HCT116 (cell line): ENCODE measurements at regions not wholly inside any gene's neighbourhood (a gene's known extent, or its start where the extent isn't known, plus 50 kb on each side); places are given as distances from the start of the nearest gene placed in this dataset.
"Not testable (repeated sequence)": the region's sequence is repeated elsewhere in the genome, so short reads cannot be mapped to it uniquely, and the experiment has no call there.

Source experiments
- ATAC-seq: fragments of 200-7000 bp; cut with Tn5 transposase; 2 replicates; pipeline ENCODE4 v1.9.1; 2020; ENCODE audit warnings: mild to moderate bottlenecking, moderate library complexity
- BruUV-seq: library from RNA; stranded (reverse); fragments of 400-500 nt; replicated peaks from 2 replicates; lab custom pipeline; 2021; lab: Mats Ljungman, UMichigan
- CTCF ChIA-PET: fragments of 300-600 bp; sonication (Branson Sonifier 250); formaldehyde crosslinking; loops from one replicate; lab custom pipeline; 2021; ENCODE audit warnings: antibody characterized with exemption; lab: Charles Lee
- POLR2A ChIA-PET: fragments of 300-600, 350-600 bp; sonication (Branson Sonifier 250); formaldehyde crosslinking; loops from one replicate; lab custom pipeline; 2021; ENCODE audit warnings: antibody characterized with exemption; lab: Charles Lee
- RAD21 ChIA-PET, 2 experiments: fragments of 300-600 bp; sonication (Branson Sonifier 250); formaldehyde crosslinking; loops; one replicate each; lab custom pipeline; 2023; ENCODE audit warnings: low total read pairs in 2 of 2; ENCODE audit not compliant: uncharacterized antibody in 2 of 2, unreplicated experiment in 2 of 2, low non-redundant PET in 1 of 2; lab: Charles Lee
- DNase-seq: peaks from one replicate; pipeline ENCODE4 v3.0.0-alpha.2; 2010; ENCODE audit warnings: low read depth, low spot score
- H2AFZ ChIP-seq: fragments of 200-600 bp; shearing (Covaris generic), sonication (generic); 2 replicates; pipeline ENCODE4 v1.6.1; 2017; ENCODE audit warnings: low read depth, mixed run types, mixed read lengths, antibody characterized with exemption, low read length; ENCODE audit not compliant: poor library complexity, severe bottlenecking
- H3K27ac ChIP-seq: 2 replicates; pipeline ENCODE4 v1.5.1; 2012; ENCODE audit warnings: low read depth, low read length
- H3K27me3 ChIP-seq: fragments of 200-600 bp; sonication (generic); 2 replicates; pipeline ENCODE4 v1.6.1; 2016; ENCODE audit warnings: mixed run types, low read length, mixed read lengths; ENCODE audit not compliant: insufficient read depth
- H3K36me3 ChIP-seq, 2 experiments: fragments of 200-500 bp in 1 of 2; fragments of 200-600 bp in 1 of 2; sonication (Bioruptor generic) in 1 of 2; sonication (generic) in 1 of 2; 2 replicates each; pipeline versions ENCODE4 v1.5.1 to v1.6.1; 2014 to 2016; ENCODE audit warnings: low read length in 2 of 2, inconsistent platforms in 1 of 2, mixed read lengths in 1 of 2, mixed run types in 1 of 2; ENCODE audit not compliant: insufficient read depth in 2 of 2, control insufficient read depth in 1 of 2
- H3K4me1 ChIP-seq, 2 experiments: fragments of 200-600 bp in 1 of 2; sonication (generic) in 1 of 2; 2 replicates each; pipeline versions ENCODE4 v1.5.1 to v1.6.1; 2012 to 2017; ENCODE audit warnings: low read length in 2 of 2, inconsistent platforms in 1 of 2, mild to moderate bottlenecking in 1 of 2, mixed read lengths in 1 of 2, mixed run types in 1 of 2, moderate library complexity in 1 of 2; ENCODE audit not compliant: insufficient read depth in 2 of 2, control insufficient read depth in 1 of 2
- H3K4me2 ChIP-seq: fragments of 200-600 bp; sonication (generic); 2 replicates; pipeline ENCODE4 v1.6.1; 2017; ENCODE audit warnings: mixed run types, low read length, mixed read lengths
- H3K4me3 ChIP-seq, 2 experiments: fragments of 200-600 bp in 1 of 2; sonication (generic) in 1 of 2; replicated peaks in 1 of 2; 2 replicates each; pipeline ENCODE4 v1.5.1; 2011 to 2016; ENCODE audit warnings: low read length in 2 of 2, control low read depth in 1 of 2, low read depth in 1 of 2, mild to moderate bottlenecking in 1 of 2, mixed read lengths in 1 of 2, mixed run types in 1 of 2
- H3K79me2 ChIP-seq: fragments of 200-600 bp; sonication (generic); 2 replicates; pipeline ENCODE4 v1.6.1; 2017; ENCODE audit warnings: mild to moderate bottlenecking, mixed run types, low read length, moderate library complexity, mixed read lengths; ENCODE audit not compliant: insufficient read depth
- H3K9ac ChIP-seq: fragments of 200-600 bp; sonication (generic); 2 replicates; pipeline ENCODE4 v1.6.1; 2016; ENCODE audit warnings: low read length, mixed read lengths
- H3K9me2 ChIP-seq: fragments of 200-600 bp; sonication (generic), shearing (Covaris generic); 2 replicates; pipeline ENCODE4 v1.6.1; 2017; ENCODE audit warnings: mixed run types, mild to moderate bottlenecking, moderate library complexity; ENCODE audit not compliant: insufficient read depth
- H3K9me3 ChIP-seq, 2 experiments: fragments of 200-500 bp in 1 of 2; fragments of 200-600 bp in 1 of 2; sonication (Bioruptor generic) in 1 of 2; sonication (generic) in 1 of 2; 2 replicates each; pipeline ENCODE4 v1.6.1; 2014 to 2017; ENCODE audit warnings: low read length in 2 of 2, mixed read lengths in 2 of 2, inconsistent platforms in 1 of 2, low read depth in 1 of 2, mild to moderate bottlenecking in 1 of 2, mixed run types in 1 of 2, moderate library complexity in 1 of 2; ENCODE audit not compliant: control insufficient read depth in 1 of 2, insufficient read depth in 1 of 2
- H4K20me1 ChIP-seq: fragments of 200-600 bp; sonication (generic), shearing (Covaris generic); 2 replicates; pipeline ENCODE4 v1.6.1; 2017; ENCODE audit warnings: mixed run types, mild to moderate bottlenecking, moderate library complexity; ENCODE audit not compliant: insufficient read depth
- ELF1 ChIP-seq: IDR thresholded peaks from 2 replicates; pipeline ENCODE4 v1.6.1; 2012; ENCODE audit warnings: low read depth, borderline replicate concordance
- EZH2 ChIP-seq: fragments of 200-600 bp; sonication (generic); IDR thresholded peaks from 2 replicates; pipeline ENCODE4 v1.6.1; 2017; ENCODE audit warnings: antibody characterized with exemption, mixed run types
- POLR2A ChIP-seq: IDR thresholded peaks from 2 replicates; pipeline ENCODE4 v1.7.0; 2011; ENCODE audit warnings: borderline replicate concordance; ENCODE audit not compliant: insufficient read depth, insufficient read length; ENCODE audit errors: extremely low read depth
- POLR2AphosphoS5 ChIP-seq: IDR thresholded peaks from 2 replicates; pipeline ENCODE4 v1.6.1; 2011; ENCODE audit warnings: mild to moderate bottlenecking, low read depth, low read length, moderate library complexity
- RAD21 ChIP-seq: IDR thresholded peaks from 2 replicates; pipeline ENCODE4 v1.6.1; 2012; ENCODE audit warnings: low read depth, mild to moderate bottlenecking
- SIN3A ChIP-seq: IDR thresholded peaks from 2 replicates; pipeline ENCODE4 v1.6.1; 2012; ENCODE audit warnings: low read depth
- SP1 ChIP-seq: IDR thresholded peaks from 2 replicates; pipeline ENCODE4 v1.6.1; 2012; ENCODE audit warnings: low read depth
- TCF7L2 ChIP-seq: IDR thresholded peaks from 2 replicates; pipeline ENCODE4 v1.7.0; 2011; ENCODE audit warnings: borderline replicate concordance, inconsistent platforms; ENCODE audit not compliant: insufficient read depth, insufficient read length; ENCODE audit errors: extremely low read depth
- YY1 ChIP-seq: IDR thresholded peaks from 2 replicates; pipeline ENCODE4 v1.6.1; 2011; ENCODE audit warnings: low read length, low read depth, moderate library complexity, mild to moderate bottlenecking; ENCODE audit not compliant: insufficient replicate concordance; ENCODE audit errors: extremely low read depth
- intact Hi-C: fragments of 100-400 bp; cut with micrococcal nuclease; formaldehyde crosslinking; loops from 2 replicates; pipeline ENCODE4 v1.10.0; 2022
- TF ChIP-seq, protein P1 (sequence below): IDR thresholded peaks from 2 replicates; pipeline ENCODE4 v1.6.1; 2012

DNA sequence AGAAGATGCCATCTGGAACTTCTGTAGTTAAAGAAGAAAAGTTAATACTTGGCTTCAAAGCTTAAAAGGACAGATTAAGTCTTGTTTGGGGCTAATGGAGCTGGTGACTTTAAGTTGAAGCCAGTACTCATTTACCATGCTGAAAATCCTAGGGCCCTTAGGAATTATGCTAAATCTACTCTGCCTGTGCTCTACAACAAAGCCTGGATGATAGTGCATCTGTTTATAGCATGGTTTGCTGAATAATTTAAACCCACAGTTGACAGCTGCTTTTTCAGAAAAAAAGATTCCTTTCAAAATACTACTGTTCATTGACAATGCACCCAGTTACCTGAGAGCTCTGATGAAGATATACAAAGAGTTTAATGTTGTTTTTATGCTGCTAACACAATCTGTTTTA lies 393.5 kb downstream of the MAT2B start:
- no peaks in the 10 kb centered on the region for H3K36me3 ChIP-seq
- TF ChIP-seq, protein P1, sequence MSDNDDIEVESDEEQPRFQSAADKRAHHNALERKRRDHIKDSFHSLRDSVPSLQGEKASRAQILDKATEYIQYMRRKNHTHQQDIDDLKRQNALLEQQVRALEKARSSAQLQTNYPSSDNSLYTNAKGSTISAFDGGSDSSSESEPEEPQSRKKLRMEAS = no peak
- TF ChIP-seq ELF1 (no peak), YY1 (no peak), SIN3A (no peak), RAD21 (no peak), SP1 (no peak), POLR2A (no peak), EZH2 (no peak), POLR2AphosphoS5 (no peak), TCF7L2 (no peak)
- H3K4me2 ChIP-seq = no peak overlapping the region
- no peaks in the 10 kb centered on the region for H3K27me3 ChIP-seq
- BruUV-seq = no TSS peak
- H3K27ac ChIP-seq = no peak overlapping the region
- POLR2A ChIA-PET = no interaction called here
- no peaks in the 10 kb centered on the region for H3K79me2 ChIP-seq
- no peaks in the 10 kb centered on the region for H4K20me1 ChIP-seq
- no peaks in the 10 kb centered on the region for H3K4me1 ChIP-seq
- peaks cover 0 to 3% of the 10 kb centered on the region in 2 experiments; a peak in 3 of 4 replicates for H3K9me3 ChIP-seq
- no peak overlapping the region for H2AFZ ChIP-seq
- intact Hi-C loops = no loop called here
- H3K9me2 ChIP-seq = no peaks in the 10 kb centered on the region
- DNase-seq (no peak), ATAC-seq (no peak)
- H3K9ac ChIP-seq = no peak overlapping the region
- CTCF ChIA-PET = no interaction called here
- RAD21 ChIA-PET = no interaction called here
- no peak overlapping the region for H3K4me3 ChIP-seq

DNA sequence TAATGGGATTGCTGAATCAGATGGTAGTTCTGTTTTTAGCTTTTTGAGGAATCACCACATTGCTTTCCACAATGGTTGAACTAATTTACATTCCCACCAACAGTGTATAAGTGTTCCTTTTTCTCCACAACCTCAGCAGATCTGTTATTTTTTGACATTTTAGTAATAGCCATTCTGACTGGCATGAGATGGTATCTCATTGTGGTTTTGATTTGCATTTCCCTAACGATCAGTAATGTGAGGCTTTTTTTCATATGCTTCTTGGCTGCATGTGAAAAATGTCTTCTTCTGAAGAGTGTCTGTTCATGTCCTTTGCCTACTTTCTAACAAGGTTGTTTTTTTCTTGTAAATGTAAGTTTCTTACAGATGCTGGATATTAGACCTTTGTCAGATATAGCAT lies 402.4 kb downstream of the MAT2B start:
- H3K4me3 ChIP-seq, H3K79me2 ChIP-seq, H3K4me2 ChIP-seq, intact Hi-C loops, H3K9ac ChIP-seq, POLR2A ChIA-PET, DNase-seq, BruUV-seq, H3K27ac ChIP-seq, H3K9me2 ChIP-seq, H4K20me1 ChIP-seq, H3K4me1 ChIP-seq, CTCF ChIA-PET, H2AFZ ChIP-seq, H3K9me3 ChIP-seq, H3K36me3 ChIP-seq, H3K27me3 ChIP-seq, ATAC-seq, RAD21 ChIA-PET: not testable (repeated sequence)
